KBM-7 (cell line): ENCODE measurements at regions not wholly inside any gene's neighbourhood (a gene's known extent, or its start where the extent isn't known, plus 50 kb on each side); places are given as distances from the start of the nearest gene placed in this dataset.
"Not testable (repeated sequence)": the region's sequence is repeated elsewhere in the genome, so short reads cannot be mapped to it uniquely, and the experiment has no call there.

ENCODE experiments used
- DNase-seq: peaks from one replicate; pipeline ENCODE4 v3.0.0-alpha.2; 2015
- in situ Hi-C: fragments of 300-500 bp; cut with MboI; formaldehyde crosslinking; loops from 2 replicates; pipeline ENCODE4 v1.14.3; 2020; ENCODE audit warnings: low sequenced_read_pairs, low pct_unique_long_range_greater_than_20kb, mixed read lengths

DNA sequence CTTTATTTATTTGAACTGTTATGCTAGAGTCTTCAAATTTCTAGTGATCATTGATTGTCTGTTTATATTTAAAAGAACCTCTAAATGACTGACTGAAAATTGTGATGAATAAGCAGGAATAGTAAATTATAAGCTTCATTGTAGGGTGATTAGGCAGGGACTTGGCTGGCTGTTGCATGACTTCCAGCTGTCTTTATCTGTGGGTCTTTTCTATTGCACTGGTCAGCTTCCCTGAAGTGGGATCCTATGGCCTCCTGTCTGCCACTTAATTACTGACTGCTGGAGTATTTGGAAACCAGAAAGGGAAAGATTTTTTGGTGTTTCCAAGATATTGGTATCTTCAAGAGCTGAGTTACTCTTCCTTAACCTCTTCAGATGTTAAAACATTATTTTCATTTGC lies 123.0 kb upstream of the CCNH start:
- in situ Hi-C loops, result no loop called here
- DNase-seq, result no peak

DNA sequence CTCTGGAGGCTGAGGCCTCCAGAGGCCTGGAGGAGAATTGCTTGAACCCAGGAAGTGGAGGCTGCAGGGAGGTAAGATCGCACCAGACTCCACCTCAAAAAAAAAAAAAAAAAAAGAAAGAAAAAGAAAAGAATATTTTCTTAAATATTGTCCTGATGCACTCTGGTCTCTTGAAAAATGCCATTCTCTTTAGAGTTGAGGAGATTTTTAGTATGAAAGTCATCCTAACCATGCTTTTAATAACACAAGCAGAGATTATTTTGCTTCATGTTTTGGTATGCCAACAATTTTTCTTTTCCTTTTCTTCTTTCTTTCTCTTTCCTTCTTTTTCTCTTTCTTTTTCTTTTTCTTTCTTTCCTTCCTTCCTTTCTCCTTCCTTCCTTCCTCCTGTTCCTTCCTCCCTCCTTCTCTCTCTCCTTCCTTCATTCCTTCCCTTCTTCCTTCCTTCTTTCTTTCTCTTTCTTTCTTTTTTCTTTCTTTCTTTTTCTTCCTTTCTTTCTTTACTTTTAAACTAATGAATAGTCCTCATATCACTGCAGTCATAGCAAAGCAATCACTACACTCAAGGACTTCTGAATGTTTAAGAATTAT lies 116.9 kb upstream of the CCNH start:
- DNase-seq, result no peak
- in situ Hi-C loops, result no loop called here

DNA sequence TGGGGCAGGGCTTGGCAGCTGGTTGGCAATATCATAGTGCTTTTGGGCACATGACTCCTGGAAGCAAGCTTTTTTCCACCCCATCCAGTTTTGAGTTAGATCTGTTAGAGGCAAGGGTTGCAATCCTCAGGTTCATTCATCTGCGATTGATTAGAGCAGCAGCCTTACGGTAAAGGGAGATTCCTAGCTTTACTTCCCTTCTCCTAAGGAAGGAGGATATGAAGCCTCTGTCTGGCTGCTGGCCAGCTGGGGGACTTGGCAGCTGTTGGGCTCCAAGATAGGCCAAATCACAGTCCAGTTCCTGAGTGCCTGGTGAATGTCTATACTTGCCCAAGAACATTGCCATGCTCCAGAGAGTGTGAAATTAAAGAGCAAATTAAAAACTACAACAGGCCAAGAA lies 113.4 kb upstream of the CCNH start:
- no peak for DNase-seq
- in situ Hi-C loops, result no loop called here

GRCh38 chr5:87524217-87524616 lies 111.5 kb upstream of the CCNH start:
- DNase-seq, result no peak
- in situ Hi-C loops, result no loop called here

DNA sequence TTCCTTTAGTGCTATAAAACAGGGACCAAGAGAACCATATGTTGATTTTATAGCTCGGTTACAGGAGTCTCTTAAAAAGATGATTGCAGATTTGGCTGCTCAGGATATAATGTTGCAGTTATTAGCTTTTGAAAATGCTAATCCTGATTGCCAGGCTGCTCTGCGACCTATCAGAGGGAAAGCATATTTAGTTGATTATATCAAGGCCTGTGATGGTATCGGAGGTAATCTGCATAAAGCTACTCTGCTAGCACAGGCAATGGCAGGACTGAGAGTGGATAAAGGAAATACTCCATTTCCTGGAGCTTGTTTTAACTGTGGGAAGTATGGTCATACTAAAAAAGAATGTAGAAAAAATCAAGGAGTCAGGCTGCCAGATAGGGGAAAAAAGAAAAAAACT lies 99.0 kb upstream of the CCNH start:
- in situ Hi-C loops, DNase-seq: not testable (repeated sequence)

DNA sequence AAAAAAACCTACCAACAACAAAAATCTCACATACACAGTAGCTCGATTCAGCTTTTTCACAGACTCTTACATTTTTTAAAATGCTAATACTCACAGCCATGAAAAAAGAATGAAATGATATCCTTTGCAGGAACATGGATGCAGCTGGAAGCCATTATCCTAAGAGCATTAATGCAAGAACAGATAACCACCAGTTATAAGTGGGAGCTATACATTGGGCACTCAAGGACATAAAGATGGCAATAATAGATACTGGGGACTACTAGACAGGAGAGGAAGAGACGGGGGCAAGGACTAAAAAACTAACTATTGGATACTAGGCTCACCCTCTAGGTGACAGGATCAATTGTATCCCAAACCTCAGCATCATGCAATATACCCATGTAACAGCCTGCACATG lies 90.3 kb upstream of the CCNH start:
- in situ Hi-C loops, result no loop called here
- no peak for DNase-seq

DNA sequence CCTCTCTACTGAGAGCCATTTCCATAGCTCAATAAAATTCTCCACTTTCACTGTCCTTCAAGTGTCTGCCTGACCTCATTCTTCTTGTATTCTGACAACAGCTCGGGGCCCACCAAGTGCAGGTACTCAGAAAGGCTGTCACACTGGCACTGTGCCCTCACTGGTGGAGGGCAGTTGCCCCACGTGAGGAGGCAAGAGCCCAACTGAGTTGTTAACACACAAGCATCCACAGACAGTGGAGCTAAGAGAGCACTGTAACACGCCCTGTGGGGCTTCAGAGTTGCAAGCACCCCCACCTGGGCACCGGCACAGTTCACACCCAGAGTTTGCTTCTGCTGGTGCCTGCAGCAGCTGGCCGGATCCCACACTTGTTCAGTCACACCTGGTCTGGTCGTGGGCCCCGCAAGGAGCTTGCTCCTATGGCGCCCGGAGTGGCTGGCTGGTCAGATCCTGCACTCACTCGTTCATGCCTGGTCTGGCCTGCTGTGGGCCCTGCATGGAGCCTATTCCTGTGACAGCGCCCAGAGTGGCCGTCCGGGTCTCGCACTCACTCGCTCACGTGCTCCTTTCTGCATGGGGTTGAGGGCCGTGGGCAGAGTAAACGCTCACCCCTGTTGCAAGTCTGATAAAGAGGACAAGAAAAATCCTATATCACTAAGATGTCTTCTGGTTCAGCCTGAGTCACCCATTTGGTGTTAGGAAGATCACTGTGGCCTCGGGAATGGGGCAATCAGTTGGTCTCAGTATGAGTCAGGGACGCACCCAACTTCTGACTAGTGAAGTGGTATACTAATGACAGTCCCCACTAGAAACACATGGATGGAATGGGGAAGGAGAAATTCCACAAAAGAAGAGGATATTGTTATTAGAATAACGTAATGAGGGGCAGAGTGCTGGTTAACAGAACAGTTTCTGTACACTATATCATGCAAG lies 87.0 kb upstream of the CCNH start:
- in situ Hi-C loops, result no loop called here
- no peak for DNase-seq
